ENCODE measurements at regions not wholly inside any gene's neighbourhood (a gene's known extent, or its start where the extent isn't known, plus 50 kb on each side); places are given as distances from the start of the nearest gene placed in this dataset.

- Histone ChIP-seq H3K4me1 (ENCODE audit: control insufficient read depth, insufficient read depth, low read length) (no peaks in the 10 kb centered on the region), H3K9me3 (ENCODE audit: control insufficient read depth, low read length) (peaks cover 2% of the 10 kb centered on the region), H3K27ac (ENCODE audit: insufficient read depth, low read depth, low read length, poor library complexity, severe bottlenecking) (no peak overlapping the region), H3K4me3 (ENCODE audit: insufficient read depth, low read depth, low read length) (no peak overlapping the region), H3K36me3 (ENCODE audit: control insufficient read depth, insufficient read depth, low read length) (no peaks in the 10 kb centered on the region), H3K27me3 (ENCODE audit: control insufficient read depth, insufficient read depth, low read length, poor library complexity, severe bottlenecking) (no peaks in the 10 kb centered on the region)
- WGBS, 2 experiments: 66% methylated on average over 2 to 3 of the region's 3 CpGs
Observed at GRCh38 chr18:4869155-4869554, 327.9 kb downstream of the AKAIN1 start.

GRCh38 chr18:4858379-4859127 is 338.5 kb downstream of the AKAIN1 start:
- Histone ChIP-seq H3K4me1 (ENCODE audit: control insufficient read depth, insufficient read depth, low read length) (peaks cover 4% of the 10 kb centered on the region), H3K27me3 (ENCODE audit: control insufficient read depth, insufficient read depth, low read length, poor library complexity, severe bottlenecking) (peaks cover 11% of the 10 kb centered on the region), H3K27ac (ENCODE audit: insufficient read depth, low read depth, low read length, poor library complexity, severe bottlenecking) (no peak overlapping the region), H3K9me3 (ENCODE audit: control insufficient read depth, low read length) (no peaks in the 10 kb centered on the region), H3K36me3 (ENCODE audit: control insufficient read depth, insufficient read depth, low read length) (no peaks in the 10 kb centered on the region), H3K4me3 (ENCODE audit: insufficient read depth, low read depth, low read length) (no peak overlapping the region)
- 100% methylated on average over 1 of the region's 3 CpGs for WGBS, 2 experiments

- Histone ChIP-seq H3K27ac (ENCODE audit: insufficient read depth, low read depth, low read length, poor library complexity, severe bottlenecking) (no peak overlapping the region), H3K27me3 (ENCODE audit: control insufficient read depth, insufficient read depth, low read length, poor library complexity, severe bottlenecking) (peaks cover 13% of the 10 kb centered on the region), H3K9me3 (ENCODE audit: control insufficient read depth, low read length) (no peaks in the 10 kb centered on the region), H3K4me1 (ENCODE audit: control insufficient read depth, insufficient read depth, low read length) (peaks cover 4% of the 10 kb centered on the region), H3K36me3 (ENCODE audit: control insufficient read depth, insufficient read depth, low read length) (no peaks in the 10 kb centered on the region), H3K4me3 (ENCODE audit: insufficient read depth, low read depth, low read length) (no peak overlapping the region)
- 22% methylated on average over 1 of the region's 1 CpG; no CpG with 5 or more reads in 1 of the 2 experiments for WGBS, 2 experiments
Observed at GRCh38 chr18:4854671-4855070, 342.4 kb downstream of the AKAIN1 start.

GRCh38 chr18:4851301-4851976 is 345.6 kb downstream of the AKAIN1 start:
- H3K27me3 ChIP-seq (ENCODE audit: control insufficient read depth, insufficient read depth, low read length, poor library complexity, severe bottlenecking): peaks cover 13% of the 10 kb centered on the region
- H3K36me3 ChIP-seq (ENCODE audit: control insufficient read depth, insufficient read depth, low read length): no peaks in the 10 kb centered on the region
- 100% methylated on average over 1 of the region's 1 CpG; no CpG with 5 or more reads in 1 of the 2 experiments for WGBS, 2 experiments
- no peak overlapping the region for H3K27ac ChIP-seq (ENCODE audit: insufficient read depth, low read depth, low read length, poor library complexity, severe bottlenecking)
- peaks cover 4% of the 10 kb centered on the region for H3K4me1 ChIP-seq (ENCODE audit: control insufficient read depth, insufficient read depth, low read length)
- H3K9me3 ChIP-seq (ENCODE audit: control insufficient read depth, low read length): no peaks in the 10 kb centered on the region
- no peak overlapping the region for H3K4me3 ChIP-seq (ENCODE audit: insufficient read depth, low read depth, low read length)

GRCh38 chr18:4847056-4847455 is 350.0 kb downstream of the AKAIN1 start:
- Histone ChIP-seq H3K4me3 (ENCODE audit: insufficient read depth, low read depth, low read length) (no peak overlapping the region), H3K9me3 (ENCODE audit: control insufficient read depth, low read length) (no peaks in the 10 kb centered on the region), H3K27me3 (ENCODE audit: control insufficient read depth, insufficient read depth, low read length, poor library complexity, severe bottlenecking) (no peaks in the 10 kb centered on the region), H3K4me1 (ENCODE audit: control insufficient read depth, insufficient read depth, low read length) (no peaks in the 10 kb centered on the region), H3K36me3 (ENCODE audit: control insufficient read depth, insufficient read depth, low read length) (no peaks in the 10 kb centered on the region), H3K27ac (ENCODE audit: insufficient read depth, low read depth, low read length, poor library complexity, severe bottlenecking) (no peak overlapping the region)
- WGBS, 2 experiments: 87 to 96% methylated on average over 1 of the region's 1 CpG

- Histone ChIP-seq H3K27me3 (ENCODE audit: control insufficient read depth, insufficient read depth, low read length, poor library complexity, severe bottlenecking) (no peaks in the 10 kb centered on the region), H3K36me3 (ENCODE audit: control insufficient read depth, insufficient read depth, low read length) (no peaks in the 10 kb centered on the region), H3K9me3 (ENCODE audit: control insufficient read depth, low read length) (no peaks in the 10 kb centered on the region), H3K27ac (ENCODE audit: insufficient read depth, low read depth, low read length, poor library complexity, severe bottlenecking) (no peak overlapping the region), H3K4me1 (ENCODE audit: control insufficient read depth, insufficient read depth, low read length) (no peaks in the 10 kb centered on the region), H3K4me3 (ENCODE audit: insufficient read depth, low read depth, low read length) (no peak overlapping the region)
- whole genome bisulfite sequencing, 2 experiments: 73 to 83% methylated on average over 3 of the region's 3 CpGs
Observed at GRCh38 chr18:4844320-4844719, 352.7 kb downstream of the AKAIN1 start.

GRCh38 chr18:4843771-4844170 is 353.3 kb downstream of the AKAIN1 start:
- Histone ChIP-seq H3K27ac (ENCODE audit: insufficient read depth, low read depth, low read length, poor library complexity, severe bottlenecking) (no peak overlapping the region), H3K4me3 (ENCODE audit: insufficient read depth, low read depth, low read length) (no peak overlapping the region), H3K36me3 (ENCODE audit: control insufficient read depth, insufficient read depth, low read length) (no peaks in the 10 kb centered on the region), H3K9me3 (ENCODE audit: control insufficient read depth, low read length) (no peaks in the 10 kb centered on the region), H3K27me3 (ENCODE audit: control insufficient read depth, insufficient read depth, low read length, poor library complexity, severe bottlenecking) (no peaks in the 10 kb centered on the region), H3K4me1 (ENCODE audit: control insufficient read depth, insufficient read depth, low read length) (no peaks in the 10 kb centered on the region)

GRCh38 chr18:4842751-4843150 is 354.3 kb downstream of the AKAIN1 start:
- Histone ChIP-seq H3K27ac (ENCODE audit: insufficient read depth, low read depth, low read length, poor library complexity, severe bottlenecking) (no peak overlapping the region), H3K9me3 (ENCODE audit: control insufficient read depth, low read length) (no peaks in the 10 kb centered on the region), H3K4me3 (ENCODE audit: insufficient read depth, low read depth, low read length) (no peak overlapping the region), H3K27me3 (ENCODE audit: control insufficient read depth, insufficient read depth, low read length, poor library complexity, severe bottlenecking) (no peaks in the 10 kb centered on the region), H3K36me3 (ENCODE audit: control insufficient read depth, insufficient read depth, low read length) (no peaks in the 10 kb centered on the region), H3K4me1 (ENCODE audit: control insufficient read depth, insufficient read depth, low read length) (no peaks in the 10 kb centered on the region)
- 86 to 100% methylated on average over 1 of the region's 1 CpG for WGBS, 2 experiments

GRCh38 chr18:4842287-4842686 is 354.8 kb downstream of the AKAIN1 start:
- no peaks in the 10 kb centered on the region for H3K36me3 ChIP-seq (ENCODE audit: control insufficient read depth, insufficient read depth, low read length)
- no peaks in the 10 kb centered on the region for H3K4me1 ChIP-seq (ENCODE audit: control insufficient read depth, insufficient read depth, low read length)
- H3K4me3 ChIP-seq (ENCODE audit: insufficient read depth, low read depth, low read length): no peak overlapping the region
- no peaks in the 10 kb centered on the region for H3K9me3 ChIP-seq (ENCODE audit: control insufficient read depth, low read length)
- WGBS, 2 experiments: 93 to 95% methylated on average over 2 of the region's 2 CpGs
- H3K27me3 ChIP-seq (ENCODE audit: control insufficient read depth, insufficient read depth, low read length, poor library complexity, severe bottlenecking): no peaks in the 10 kb centered on the region
- no peak overlapping the region for H3K27ac ChIP-seq (ENCODE audit: insufficient read depth, low read depth, low read length, poor library complexity, severe bottlenecking)

- Histone ChIP-seq H3K4me1 (ENCODE audit: control insufficient read depth, insufficient read depth, low read length) (no peaks in the 10 kb centered on the region), H3K9me3 (ENCODE audit: control insufficient read depth, low read length) (no peaks in the 10 kb centered on the region), H3K27me3 (ENCODE audit: control insufficient read depth, insufficient read depth, low read length, poor library complexity, severe bottlenecking) (no peaks in the 10 kb centered on the region), H3K27ac (ENCODE audit: insufficient read depth, low read depth, low read length, poor library complexity, severe bottlenecking) (no peak overlapping the region), H3K4me3 (ENCODE audit: insufficient read depth, low read depth, low read length) (no peak overlapping the region), H3K36me3 (ENCODE audit: control insufficient read depth, insufficient read depth, low read length) (no peaks in the 10 kb centered on the region)
Observed at GRCh38 chr18:4839639-4840038, 357.4 kb downstream of the AKAIN1 start.

All from ectodermal cell (in vitro differentiated cells).